ENCODE measurements at regions not wholly inside any gene's neighbourhood (a gene's known extent, or its start where the extent isn't known, plus 50 kb on each side); places are given as distances from the start of the nearest gene placed in this dataset.

- Histone ChIP-seq H3K9me3 (ENCODE audit: control insufficient read depth, insufficient read depth, low read length) (no peaks in the 10 kb centered on the region), H3K4me3 (ENCODE audit: low read depth, low read length) (no peak overlapping the region), H3K27ac (ENCODE audit: low read depth, low read length) (no peak overlapping the region), H3K27me3 (ENCODE audit: control insufficient read depth, insufficient read depth, low read length) (no peaks in the 10 kb centered on the region)
- POLR2A ChIA-PET = interaction anchor here (0.7 to 1.2 kb wide), 2 partner anchors 54 to 160 kb away, joined by 3 read pairs; no protein-coding TSS in a partner anchor
- CTCF ChIA-PET = no interaction called here
- DNase-seq (ENCODE audit: low read depth, low spot score) = no peak
- TF ChIP-seq CTCF (IDR thresholded peaks at IDR 0.05; ENCODE audit: low read depth, low read length) = no peak
These were observed 128.9 kb upstream of the ARL4C start for GRCh38 chr2:234625626-234626250.

- Histone ChIP-seq H3K9me3 (ENCODE audit: control insufficient read depth, insufficient read depth, low read length) (no peaks in the 10 kb centered on the region), H3K4me3 (ENCODE audit: low read depth, low read length) (no peak overlapping the region), H3K27ac (ENCODE audit: low read depth, low read length) (no peak overlapping the region), H3K27me3 (ENCODE audit: control insufficient read depth, insufficient read depth, low read length) (no peaks in the 10 kb centered on the region)
- TF ChIP-seq CTCF (IDR thresholded peaks at IDR 0.05; ENCODE audit: low read depth, low read length) = no peak
- no peak for DNase-seq (ENCODE audit: low read depth, low spot score)
- ChIA-PET POLR2A (no interaction called here), CTCF (interaction anchor here (0.8 kb wide), 1 partner anchor 78 kb away, joined by 3 read pairs; no protein-coding TSS in a partner anchor)
These were observed 126.7 kb upstream of the ARL4C start for GRCh38 chr2:234623521-234623991.

GRCh38 chr2:234621120-234621519 is 124.2 kb upstream of the ARL4C start:
- ChIA-PET CTCF (interaction anchor here (0.7 kb wide), 1 partner anchor 10 kb away, joined by 3 read pairs; no protein-coding TSS in a partner anchor), POLR2A (no interaction called here)
- no peak overlapping the region for H3K4me3 ChIP-seq (ENCODE audit: low read depth, low read length)
- no peak overlapping the region for H3K27ac ChIP-seq (ENCODE audit: low read depth, low read length)
- no peak for DNase-seq (ENCODE audit: low read depth, low spot score)
- H3K9me3 ChIP-seq (ENCODE audit: control insufficient read depth, insufficient read depth, low read length) = no peaks in the 10 kb centered on the region
- no peak for TF ChIP-seq CTCF (IDR thresholded peaks at IDR 0.05; ENCODE audit: low read depth, low read length)
- H3K27me3 ChIP-seq (ENCODE audit: control insufficient read depth, insufficient read depth, low read length) = no peaks in the 10 kb centered on the region

- Histone ChIP-seq H3K27ac (ENCODE audit: low read depth, low read length) (no peak overlapping the region), H3K9me3 (ENCODE audit: control insufficient read depth, insufficient read depth, low read length) (no peaks in the 10 kb centered on the region), H3K27me3 (ENCODE audit: control insufficient read depth, insufficient read depth, low read length) (no peaks in the 10 kb centered on the region), H3K4me3 (ENCODE audit: low read depth, low read length) (no peak overlapping the region)
- no peak for DNase-seq (ENCODE audit: low read depth, low spot score)
- CTCF ChIA-PET = no interaction called here
- no peak for TF ChIP-seq CTCF (IDR thresholded peaks at IDR 0.05; ENCODE audit: low read depth, low read length)
- POLR2A ChIA-PET = no interaction called here
These were observed 123.1 kb upstream of the ARL4C start for GRCh38 chr2:234620018-234620417.

- no peaks in the 10 kb centered on the region for H3K9me3 ChIP-seq (ENCODE audit: control insufficient read depth, insufficient read depth, low read length)
- H3K27me3 ChIP-seq (ENCODE audit: control insufficient read depth, insufficient read depth, low read length) = no peaks in the 10 kb centered on the region
- no peak overlapping the region for H3K4me3 ChIP-seq (ENCODE audit: low read depth, low read length)
- ChIA-PET POLR2A (interaction anchor here (0.7 kb wide), 1 partner anchor 334 kb away, joined by 3 read pairs; no protein-coding TSS in a partner anchor), CTCF (interaction anchor here (0.6 kb wide), 1 partner anchor 667 kb away, joined by 3 read pairs; no protein-coding TSS in a partner anchor)
- no peak for TF ChIP-seq CTCF (IDR thresholded peaks at IDR 0.05; ENCODE audit: low read depth, low read length)
- DNase-seq (ENCODE audit: low read depth, low spot score) = no peak
- peak overlapping the region; percentile 24 for H3K27ac ChIP-seq (ENCODE audit: low read depth, low read length)
These were observed 118.9 kb upstream of the ARL4C start for GRCh38 chr2:234615643-234616356.

All from AG04450 (cell line).